Smooth muscle cell (in vitro differentiated cells): ENCODE measurements at regions not wholly inside any gene's neighbourhood (a gene's known extent, or its start where the extent isn't known, plus 50 kb on each side); places are given as distances from the start of the nearest gene placed in this dataset.

ENCODE experiments used
- DNase-seq: peaks from one replicate; lab custom pipeline; 2025; ENCODE audit not compliant: unreplicated experiment; lab: John Stamatoyannopoulos, UW
- H2AFZ ChIP-seq: fragments of 200-600 bp; sonication (generic); 2 replicates; pipeline ENCODE4 v1.6.0; 2016; ENCODE audit warnings: antibody characterized with exemption, low read depth, mild to moderate bottlenecking
- H3F3A ChIP-seq: fragments of 200-600 bp; sonication (generic); 2 replicates; pipeline ENCODE4 v1.6.0; 2017; ENCODE audit warnings: antibody characterized with exemption, low read depth
- H3K27ac ChIP-seq: fragments of 200-600 bp; sonication (generic); 2 replicates; pipeline ENCODE4 v1.5.1; 2016; ENCODE audit warnings: low read depth, mild to moderate bottlenecking
- H3K27me3 ChIP-seq: fragments of 200-600 bp; sonication (generic); 2 replicates; pipeline ENCODE4 v1.6.1; 2016; ENCODE audit warnings: low read depth, mild to moderate bottlenecking
- H3K36me3 ChIP-seq: fragments of 200-600 bp; sonication (generic); 2 replicates; pipeline ENCODE4 v1.5.1; 2016; ENCODE audit warnings: low read depth
- H3K4me1 ChIP-seq: fragments of 200-600 bp; sonication (generic); 2 replicates; pipeline ENCODE4 v1.5.1; 2016; ENCODE audit warnings: low read depth
- H3K4me2 ChIP-seq: fragments of 200-600 bp; sonication (generic); 2 replicates; pipeline ENCODE4 v1.6.0; 2016; ENCODE audit warnings: mild to moderate bottlenecking
- H3K4me3 ChIP-seq: fragments of 200-600 bp; sonication (generic); 2 replicates; pipeline ENCODE4 v1.5.1; 2016; ENCODE audit warnings: mild to moderate bottlenecking
- H3K79me2 ChIP-seq: fragments of 200-600 bp; sonication (generic); 2 replicates; pipeline ENCODE4 v1.6.0; 2016; ENCODE audit warnings: low read depth, mild to moderate bottlenecking
- H3K9ac ChIP-seq: fragments of 200-600 bp; sonication (generic); 2 replicates; pipeline ENCODE4 v1.6.0; 2016; ENCODE audit warnings: low read depth
- H3K9me3 ChIP-seq: fragments of 200-600 bp; sonication (generic); replicated peaks from 2 replicates; pipeline ENCODE4 v1.5.1; 2016; ENCODE audit warnings: low read depth
- H4K20me1 ChIP-seq: fragments of 200-600 bp; sonication (generic); 2 replicates; pipeline ENCODE4 v1.6.0; 2016; ENCODE audit warnings: low read depth
- WGBS: methylation state at CpG from one replicate; pipeline ENCODE4 v1.1.7; 2016; ENCODE audit warnings: low lambda C conversion rate; 5-methylcytosine and 5-hydroxymethylcytosine counted together
- TF ChIP-seq, protein P1 (sequence below): fragments of 200-600 bp; sonication (generic); IDR thresholded peaks from 2 replicates; pipeline ENCODE4 v1.5.1; 2017; ENCODE audit warnings: borderline replicate concordance, mild to moderate bottlenecking, antibody characterized with exemption; ENCODE audit not compliant: insufficient read depth, poor library complexity, severe bottlenecking

DNA sequence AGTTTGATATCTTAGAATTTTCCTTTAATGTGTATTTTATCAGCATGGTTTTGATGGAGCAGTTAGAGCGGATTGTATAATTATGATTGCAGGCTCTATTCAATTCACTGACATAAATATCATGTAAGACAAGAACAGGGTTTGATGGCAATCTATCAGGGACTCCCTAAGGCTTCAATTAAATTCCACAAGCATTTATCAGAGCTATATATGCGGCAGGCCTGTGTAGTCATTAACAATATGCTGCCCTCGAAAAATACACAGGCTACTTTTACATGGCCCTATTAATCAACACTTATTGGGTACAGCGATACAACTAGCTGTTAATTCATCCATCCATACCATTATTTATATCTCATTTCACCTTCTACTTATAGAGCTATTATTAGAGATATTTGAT, 358.1 kb upstream of the TPK1 start:
- Histone ChIP-seq H3K27me3 (no peaks in the 10 kb centered on the region), H3K9ac (no peak overlapping the region), H3K4me2 (no peak overlapping the region), H3K4me1 (no peaks in the 10 kb centered on the region), H3K4me3 (no peak overlapping the region), H4K20me1 (no peaks in the 10 kb centered on the region), H3K27ac (no peak overlapping the region), H3F3A (no peaks in the 10 kb centered on the region), H2AFZ (no peak overlapping the region), H3K79me2 (no peaks in the 10 kb centered on the region), H3K36me3 (no peaks in the 10 kb centered on the region), H3K9me3 (no peaks in the 10 kb centered on the region)
- DNase-seq = no peak
- TF ChIP-seq, protein P1, sequence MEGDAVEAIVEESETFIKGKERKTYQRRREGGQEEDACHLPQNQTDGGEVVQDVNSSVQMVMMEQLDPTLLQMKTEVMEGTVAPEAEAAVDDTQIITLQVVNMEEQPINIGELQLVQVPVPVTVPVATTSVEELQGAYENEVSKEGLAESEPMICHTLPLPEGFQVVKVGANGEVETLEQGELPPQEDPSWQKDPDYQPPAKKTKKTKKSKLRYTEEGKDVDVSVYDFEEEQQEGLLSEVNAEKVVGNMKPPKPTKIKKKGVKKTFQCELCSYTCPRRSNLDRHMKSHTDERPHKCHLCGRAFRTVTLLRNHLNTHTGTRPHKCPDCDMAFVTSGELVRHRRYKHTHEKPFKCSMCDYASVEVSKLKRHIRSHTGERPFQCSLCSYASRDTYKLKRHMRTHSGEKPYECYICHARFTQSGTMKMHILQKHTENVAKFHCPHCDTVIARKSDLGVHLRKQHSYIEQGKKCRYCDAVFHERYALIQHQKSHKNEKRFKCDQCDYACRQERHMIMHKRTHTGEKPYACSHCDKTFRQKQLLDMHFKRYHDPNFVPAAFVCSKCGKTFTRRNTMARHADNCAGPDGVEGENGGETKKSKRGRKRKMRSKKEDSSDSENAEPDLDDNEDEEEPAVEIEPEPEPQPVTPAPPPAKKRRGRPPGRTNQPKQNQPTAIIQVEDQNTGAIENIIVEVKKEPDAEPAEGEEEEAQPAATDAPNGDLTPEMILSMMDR = no peak
- 76% methylated on average over 4 of the region's 4 CpGs for WGBS

DNA sequence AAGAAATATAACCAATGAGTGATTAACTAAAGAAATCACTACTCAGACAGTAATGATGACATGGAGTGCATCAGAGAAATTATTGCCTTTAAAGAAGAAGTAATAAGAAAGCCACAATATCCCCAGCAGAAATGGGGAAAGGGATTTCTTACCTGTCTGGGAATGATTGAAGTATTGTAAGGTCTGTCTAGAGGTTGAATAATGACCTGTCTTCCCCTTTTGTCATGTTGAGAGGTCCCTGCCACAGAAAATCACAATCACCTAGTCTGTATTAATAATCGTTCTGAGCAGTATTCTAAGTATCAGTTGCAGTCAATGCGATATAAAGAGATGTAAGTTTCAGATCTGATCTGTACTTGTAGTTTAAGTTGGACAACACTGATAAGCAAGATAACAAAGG, 349.1 kb upstream of the TPK1 start:
- H3K4me3 ChIP-seq = no peak overlapping the region
- no peak overlapping the region for H3K27ac ChIP-seq
- no peaks in the 10 kb centered on the region for H3K27me3 ChIP-seq
- no peaks in the 10 kb centered on the region for H3K79me2 ChIP-seq
- no peak overlapping the region for H3K9ac ChIP-seq
- H3K36me3 ChIP-seq = no peaks in the 10 kb centered on the region
- 92% methylated on average over 2 of the region's 2 CpGs for WGBS
- no peak overlapping the region for H3K4me2 ChIP-seq
- no peaks in the 10 kb centered on the region for H3K4me1 ChIP-seq
- DNase-seq = no peak
- TF ChIP-seq, protein P1 = no peak
- H2AFZ ChIP-seq = no peak overlapping the region
- H3F3A ChIP-seq = no peaks in the 10 kb centered on the region
- no peaks in the 10 kb centered on the region for H3K9me3 ChIP-seq
- no peaks in the 10 kb centered on the region for H4K20me1 ChIP-seq

DNA sequence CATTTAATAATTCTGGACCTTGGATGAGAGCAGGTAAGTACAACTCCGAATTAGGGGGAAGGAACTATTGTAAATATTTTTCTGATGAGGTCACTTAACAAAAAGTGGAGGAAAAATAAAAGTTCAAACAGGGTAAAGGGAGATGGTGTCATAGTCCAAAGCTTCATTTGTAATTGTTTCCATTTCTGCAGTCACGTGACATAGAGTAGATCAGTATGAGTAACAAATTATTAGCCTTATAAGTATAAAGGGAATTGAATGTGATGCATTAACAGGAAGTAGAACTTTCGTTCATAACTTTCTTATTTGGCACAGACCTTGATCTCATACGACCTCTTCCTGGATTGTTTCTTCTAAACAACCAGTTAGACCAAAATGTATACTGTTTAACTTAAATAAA, 347.2 kb upstream of the TPK1 start:
- no peaks in the 10 kb centered on the region for H3F3A ChIP-seq
- TF ChIP-seq, protein P1 = no peak
- no peaks in the 10 kb centered on the region for H4K20me1 ChIP-seq
- no peak overlapping the region for H3K27ac ChIP-seq
- H3K4me2 ChIP-seq = no peak overlapping the region
- no peak for DNase-seq
- H2AFZ ChIP-seq = no peak overlapping the region
- no peaks in the 10 kb centered on the region for H3K9me3 ChIP-seq
- no peaks in the 10 kb centered on the region for H3K79me2 ChIP-seq
- H3K27me3 ChIP-seq = no peaks in the 10 kb centered on the region
- no peak overlapping the region for H3K9ac ChIP-seq
- WGBS = 81% methylated on average over 4 of the region's 4 CpGs
- no peaks in the 10 kb centered on the region for H3K36me3 ChIP-seq
- H3K4me3 ChIP-seq = no peak overlapping the region
- no peaks in the 10 kb centered on the region for H3K4me1 ChIP-seq

DNA sequence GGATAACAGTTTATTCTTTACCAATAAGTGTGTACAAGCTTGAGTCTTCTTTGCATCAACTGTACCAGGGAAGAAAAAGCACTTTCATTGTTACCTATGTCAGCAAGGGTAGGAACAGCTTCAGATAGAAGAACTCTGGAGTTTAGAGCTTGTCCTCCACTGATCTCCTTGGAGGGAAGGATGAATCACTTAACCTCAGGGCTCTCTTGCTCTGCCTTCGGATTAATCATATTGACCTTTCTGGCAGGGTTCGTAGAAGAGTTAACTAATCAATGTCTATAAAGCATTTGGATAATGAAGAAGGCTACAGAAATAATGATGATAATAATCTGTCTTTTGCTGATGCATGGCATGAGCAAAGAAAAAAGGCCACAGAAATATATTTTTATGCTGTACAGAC, 339.5 kb upstream of the TPK1 start:
- Histone ChIP-seq H3K9me3 (no peaks in the 10 kb centered on the region), H2AFZ (no peak overlapping the region), H3K4me1 (no peaks in the 10 kb centered on the region), H3K9ac (no peak overlapping the region), H3F3A (no peaks in the 10 kb centered on the region), H3K4me2 (no peak overlapping the region), H3K79me2 (no peaks in the 10 kb centered on the region), H4K20me1 (no peaks in the 10 kb centered on the region), H3K27me3 (no peaks in the 10 kb centered on the region), H3K27ac (no peak overlapping the region), H3K36me3 (no peaks in the 10 kb centered on the region), H3K4me3 (no peak overlapping the region)
- TF ChIP-seq, protein P1 = no peak
- no peak for DNase-seq
- WGBS = 83% methylated on average over 2 of the region's 2 CpGs
